Panc1 (cell line): ENCODE measurements at regions not wholly inside any gene's neighbourhood (a gene's known extent, or its start where the extent isn't known, plus 50 kb on each side); places are given as distances from the start of the nearest gene placed in this dataset.

Experiments used
- POLR2AphosphoS5 ChIP-seq: IDR thresholded peaks from 2 replicates; pipeline ENCODE4 v1.6.1; 2012; ENCODE audit warnings: mild to moderate bottlenecking, low read depth, low read length, moderate library complexity
- SIN3A ChIP-seq: IDR thresholded peaks from 2 replicates; pipeline ENCODE4 v1.6.1; 2012; ENCODE audit warnings: low read depth, mild to moderate bottlenecking, low read length, moderate library complexity, borderline replicate concordance; ENCODE audit not compliant: insufficient read depth
- TCF7L2 ChIP-seq: IDR thresholded peaks from 2 replicates; pipeline ENCODE4 v1.6.1; 2011; ENCODE audit warnings: mild to moderate bottlenecking, low read depth, low read length, inconsistent platforms
- TF ChIP-seq, protein P1 (sequence below): fragments of 450-650 bp; IDR thresholded peaks from 2 replicates; pipeline ENCODE4 v1.5.1; 2017; ENCODE audit warnings: mild to moderate bottlenecking
- TF ChIP-seq, protein P2 (sequence below), 2 experiments: IDR thresholded peaks; 2 replicates each; pipeline ENCODE4 v1.6.1; 2011 to 2012; ENCODE audit warnings: low read depth in 2 of 2, control low read depth in 1 of 2, low read length in 1 of 2, mild to moderate bottlenecking in 1 of 2, moderate library complexity in 1 of 2; ENCODE audit not compliant: insufficient read depth in 1 of 2

DNA sequence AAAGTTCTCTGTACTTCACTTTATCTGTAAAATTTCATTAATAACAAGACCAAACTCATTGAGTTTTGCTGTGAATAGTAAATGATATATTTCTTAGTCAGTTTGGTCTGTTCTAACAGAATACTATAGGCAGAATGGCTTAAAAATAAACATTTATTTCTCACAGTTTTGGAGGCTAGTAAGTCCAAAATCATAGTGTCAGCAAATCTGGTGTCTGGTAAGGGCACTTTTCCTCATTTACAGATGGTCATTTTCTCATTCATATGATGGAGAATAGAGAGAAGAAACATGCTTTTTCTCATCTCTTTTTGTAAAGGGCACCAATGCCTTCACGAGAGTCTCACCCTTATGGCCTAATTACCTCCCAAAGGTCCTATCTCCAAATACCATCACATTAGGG is 415.1 kb downstream of the FAM133A start:
- TF ChIP-seq, protein P1, sequence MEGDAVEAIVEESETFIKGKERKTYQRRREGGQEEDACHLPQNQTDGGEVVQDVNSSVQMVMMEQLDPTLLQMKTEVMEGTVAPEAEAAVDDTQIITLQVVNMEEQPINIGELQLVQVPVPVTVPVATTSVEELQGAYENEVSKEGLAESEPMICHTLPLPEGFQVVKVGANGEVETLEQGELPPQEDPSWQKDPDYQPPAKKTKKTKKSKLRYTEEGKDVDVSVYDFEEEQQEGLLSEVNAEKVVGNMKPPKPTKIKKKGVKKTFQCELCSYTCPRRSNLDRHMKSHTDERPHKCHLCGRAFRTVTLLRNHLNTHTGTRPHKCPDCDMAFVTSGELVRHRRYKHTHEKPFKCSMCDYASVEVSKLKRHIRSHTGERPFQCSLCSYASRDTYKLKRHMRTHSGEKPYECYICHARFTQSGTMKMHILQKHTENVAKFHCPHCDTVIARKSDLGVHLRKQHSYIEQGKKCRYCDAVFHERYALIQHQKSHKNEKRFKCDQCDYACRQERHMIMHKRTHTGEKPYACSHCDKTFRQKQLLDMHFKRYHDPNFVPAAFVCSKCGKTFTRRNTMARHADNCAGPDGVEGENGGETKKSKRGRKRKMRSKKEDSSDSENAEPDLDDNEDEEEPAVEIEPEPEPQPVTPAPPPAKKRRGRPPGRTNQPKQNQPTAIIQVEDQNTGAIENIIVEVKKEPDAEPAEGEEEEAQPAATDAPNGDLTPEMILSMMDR, result no peak
- TF ChIP-seq SIN3A, result no peak
- TF ChIP-seq TCF7L2, result no peak
- TF ChIP-seq, protein P2, sequence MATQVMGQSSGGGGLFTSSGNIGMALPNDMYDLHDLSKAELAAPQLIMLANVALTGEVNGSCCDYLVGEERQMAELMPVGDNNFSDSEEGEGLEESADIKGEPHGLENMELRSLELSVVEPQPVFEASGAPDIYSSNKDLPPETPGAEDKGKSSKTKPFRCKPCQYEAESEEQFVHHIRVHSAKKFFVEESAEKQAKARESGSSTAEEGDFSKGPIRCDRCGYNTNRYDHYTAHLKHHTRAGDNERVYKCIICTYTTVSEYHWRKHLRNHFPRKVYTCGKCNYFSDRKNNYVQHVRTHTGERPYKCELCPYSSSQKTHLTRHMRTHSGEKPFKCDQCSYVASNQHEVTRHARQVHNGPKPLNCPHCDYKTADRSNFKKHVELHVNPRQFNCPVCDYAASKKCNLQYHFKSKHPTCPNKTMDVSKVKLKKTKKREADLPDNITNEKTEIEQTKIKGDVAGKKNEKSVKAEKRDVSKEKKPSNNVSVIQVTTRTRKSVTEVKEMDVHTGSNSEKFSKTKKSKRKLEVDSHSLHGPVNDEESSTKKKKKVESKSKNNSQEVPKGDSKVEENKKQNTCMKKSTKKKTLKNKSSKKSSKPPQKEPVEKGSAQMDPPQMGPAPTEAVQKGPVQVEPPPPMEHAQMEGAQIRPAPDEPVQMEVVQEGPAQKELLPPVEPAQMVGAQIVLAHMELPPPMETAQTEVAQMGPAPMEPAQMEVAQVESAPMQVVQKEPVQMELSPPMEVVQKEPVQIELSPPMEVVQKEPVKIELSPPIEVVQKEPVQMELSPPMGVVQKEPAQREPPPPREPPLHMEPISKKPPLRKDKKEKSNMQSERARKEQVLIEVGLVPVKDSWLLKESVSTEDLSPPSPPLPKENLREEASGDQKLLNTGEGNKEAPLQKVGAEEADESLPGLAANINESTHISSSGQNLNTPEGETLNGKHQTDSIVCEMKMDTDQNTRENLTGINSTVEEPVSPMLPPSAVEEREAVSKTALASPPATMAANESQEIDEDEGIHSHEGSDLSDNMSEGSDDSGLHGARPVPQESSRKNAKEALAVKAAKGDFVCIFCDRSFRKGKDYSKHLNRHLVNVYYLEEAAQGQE (IDR thresholded peaks at IDR 0.05; ENCODE audit: insufficient read depth in 1 of 2, low read depth in 2 of 2, low read length in 1 of 2), result no peak
- TF ChIP-seq POLR2AphosphoS5, result no peak
